ENCODE measurements at regions not wholly inside any gene's neighbourhood (a gene's known extent, or its start where the extent isn't known, plus 50 kb on each side); places are given as distances from the start of the nearest gene placed in this dataset.

DNA sequence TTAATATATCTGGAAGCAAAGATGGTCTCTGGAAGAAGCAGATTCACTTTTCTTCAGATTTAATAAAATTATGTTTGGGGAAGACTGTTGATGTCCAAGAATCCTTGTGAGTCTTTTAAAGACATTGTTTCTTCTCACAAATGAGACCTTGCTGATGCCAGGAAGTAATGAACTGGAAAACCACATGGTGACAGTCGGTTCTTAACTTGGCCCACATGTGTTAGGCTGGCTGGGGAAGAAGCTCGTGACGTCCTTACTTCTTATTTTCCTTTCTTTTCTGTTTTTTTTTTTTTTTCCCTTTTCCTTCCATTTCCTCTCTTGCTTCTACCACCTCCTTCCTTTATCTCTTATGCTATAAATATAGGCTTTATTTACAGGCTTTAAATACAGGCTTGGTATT, 950.2 kb downstream of the BCL11B start:
- no peaks in the 10 kb centered on the region for H3K9me3 ChIP-seq (ENCODE audit: control insufficient read depth, low read length)
- ATAC-seq = no peak
- no peaks in the 10 kb centered on the region for H3K27me3 ChIP-seq (ENCODE audit: control insufficient read depth, insufficient read depth)
- H3K4me1 ChIP-seq (ENCODE audit: control insufficient read depth, insufficient read depth, low read length) = no peaks in the 10 kb centered on the region
- no peak for DNase-seq
- no peak overlapping the region for H3K27ac ChIP-seq (ENCODE audit: low read length)
- intact Hi-C loops (cut with DNase I) = no loop called here
- no peak overlapping the region for H3K4me3 ChIP-seq (ENCODE audit: low read length)
- 63% methylated on average over 3 of the region's 3 CpGs for WGBS

DNA sequence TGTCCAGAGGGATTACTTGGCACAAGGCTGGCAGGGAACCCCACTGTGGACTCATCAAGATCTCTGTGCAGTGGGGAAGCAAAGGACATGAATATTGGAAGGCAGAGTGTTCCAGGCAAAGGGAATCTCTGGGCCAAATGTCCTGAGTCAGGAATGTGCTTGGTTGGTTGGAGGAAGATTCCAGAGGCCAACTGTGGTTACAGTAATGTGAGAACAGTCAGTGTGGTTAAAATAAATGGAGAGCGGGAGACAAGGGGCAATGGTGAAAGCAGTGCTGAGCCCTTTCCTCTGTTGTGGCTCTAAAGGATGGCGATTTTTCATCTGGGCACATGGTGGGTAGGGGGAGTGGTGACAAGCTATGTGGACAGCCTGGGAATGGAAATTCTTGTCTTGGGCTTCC, 948.2 kb downstream of the BCL11B start:
- Histone ChIP-seq H3K4me3 (ENCODE audit: low read length) (no peak overlapping the region), H3K27ac (ENCODE audit: low read length) (no peak overlapping the region), H3K9me3 (ENCODE audit: control insufficient read depth, low read length) (no peaks in the 10 kb centered on the region), H3K4me1 (ENCODE audit: control insufficient read depth, insufficient read depth, low read length) (no peaks in the 10 kb centered on the region), H3K27me3 (ENCODE audit: control insufficient read depth, insufficient read depth) (no peaks in the 10 kb centered on the region)
- DNase-seq (no peak), ATAC-seq (no peak)
- intact Hi-C loops (cut with DNase I) = no loop called here
- 83% methylated on average over 2 of the region's 2 CpGs for WGBS

DNA sequence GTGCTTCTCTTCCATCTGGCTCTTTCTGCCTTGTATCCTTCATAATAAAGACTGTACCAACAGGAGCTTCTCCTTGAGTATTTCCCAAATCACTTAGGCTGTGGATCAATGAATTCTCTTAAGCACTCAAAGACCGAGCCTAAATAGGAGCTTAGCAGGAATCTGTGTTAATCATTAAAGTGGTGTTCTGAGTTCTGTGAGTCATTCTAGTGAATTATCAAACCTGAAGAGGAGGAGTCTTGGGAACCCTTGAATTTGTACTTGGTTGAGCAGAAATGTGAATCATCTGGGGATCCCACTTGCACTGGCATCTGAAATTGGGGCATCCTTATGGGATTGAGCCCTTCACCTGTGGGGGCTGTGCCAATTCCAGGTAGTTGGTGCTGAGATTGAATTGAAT, 946.2 kb downstream of the BCL11B start:
- Histone ChIP-seq H3K4me3 (ENCODE audit: low read length) (no peak overlapping the region), H3K27me3 (ENCODE audit: control insufficient read depth, insufficient read depth) (no peaks in the 10 kb centered on the region), H3K4me1 (ENCODE audit: control insufficient read depth, insufficient read depth, low read length) (no peaks in the 10 kb centered on the region), H3K9me3 (ENCODE audit: control insufficient read depth, low read length) (no peaks in the 10 kb centered on the region), H3K27ac (ENCODE audit: low read length) (no peak overlapping the region)
- no peak for ATAC-seq
- DNase-seq = no peak
- intact Hi-C loops (cut with DNase I) = no loop called here
- 80% methylated on average over 1 of the region's 1 CpG for WGBS

DNA sequence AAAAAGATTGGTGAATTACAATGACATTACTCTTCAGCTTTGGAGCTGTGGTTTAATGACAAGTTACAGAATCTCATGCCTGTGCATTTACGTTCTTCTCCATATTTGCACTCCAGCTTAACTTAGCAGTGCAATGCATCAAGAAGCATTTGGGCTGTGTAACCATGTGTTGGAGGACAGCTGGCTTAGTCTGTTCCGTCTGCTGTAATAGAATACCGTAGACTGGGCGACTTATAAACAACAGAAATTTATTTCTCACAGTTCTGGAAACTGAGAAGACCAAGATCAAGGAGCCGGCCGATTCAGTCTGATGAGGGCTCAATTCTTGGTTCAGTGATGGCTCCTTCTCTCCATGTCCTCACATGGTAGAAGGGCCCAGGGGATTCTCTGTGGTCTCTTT, 943.5 kb downstream of the BCL11B start:
- Histone ChIP-seq H3K4me3 (ENCODE audit: low read length) (no peak overlapping the region), H3K9me3 (ENCODE audit: control insufficient read depth, low read length) (no peaks in the 10 kb centered on the region), H3K4me1 (ENCODE audit: control insufficient read depth, insufficient read depth, low read length) (no peaks in the 10 kb centered on the region), H3K27ac (ENCODE audit: low read length) (no peak overlapping the region), H3K27me3 (ENCODE audit: control insufficient read depth, insufficient read depth) (no peaks in the 10 kb centered on the region)
- intact Hi-C loops (cut with DNase I) = no loop called here
- DNase-seq = no peak
- ATAC-seq = no peak
- 89% methylated on average over 6 of the region's 6 CpGs for WGBS

DNA sequence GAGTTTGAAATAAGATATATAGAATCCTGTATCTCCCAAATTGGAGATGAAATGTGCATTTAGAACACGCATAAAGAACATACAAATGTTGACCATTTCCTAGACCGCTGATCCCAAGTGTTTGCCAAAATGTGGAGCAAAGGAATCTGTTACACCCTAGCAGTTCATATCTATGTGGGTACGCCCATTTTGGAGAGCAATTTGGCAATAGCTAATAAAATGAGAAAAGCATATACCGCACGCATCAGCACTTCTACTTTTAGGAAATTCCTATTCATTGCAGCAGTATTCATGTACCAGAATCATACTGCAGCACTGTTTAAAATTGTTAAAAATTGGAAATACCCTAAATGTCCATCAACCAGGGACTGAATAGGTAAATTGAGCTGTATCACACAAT, 937.8 kb downstream of the BCL11B start:
- ATAC-seq = no peak

DNA sequence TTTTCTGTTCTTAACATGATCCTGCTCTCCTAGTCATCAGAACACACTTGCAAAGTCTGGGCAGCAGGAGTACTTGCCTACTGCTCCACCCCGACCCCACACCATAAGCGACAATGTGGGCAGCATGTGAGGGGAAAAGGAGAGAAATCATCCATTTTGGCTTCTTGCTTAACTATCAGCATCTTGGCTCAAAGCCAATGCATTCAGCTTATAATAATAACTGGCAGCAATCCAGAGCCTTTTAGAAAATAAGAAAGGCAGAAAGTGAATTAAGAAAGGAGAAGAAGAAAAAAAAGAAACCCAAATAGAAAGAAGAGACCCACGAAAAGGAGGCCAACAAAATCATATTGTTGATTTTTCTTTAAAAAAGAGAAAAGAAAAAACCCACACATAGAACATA, 930.8 kb downstream of the BCL11B start:
- intact Hi-C loops (cut with DNase I) = no loop called here
- DNase-seq (no peak), ATAC-seq (no peak)
- H3K27ac ChIP-seq (ENCODE audit: low read length) = no peak overlapping the region
- no peaks in the 10 kb centered on the region for H3K27me3 ChIP-seq (ENCODE audit: control insufficient read depth, insufficient read depth)
- WGBS = 67% methylated on average over 3 of the region's 3 CpGs
- H3K4me1 ChIP-seq (ENCODE audit: control insufficient read depth, insufficient read depth, low read length) = no peaks in the 10 kb centered on the region
- H3K9me3 ChIP-seq (ENCODE audit: control insufficient read depth, low read length) = no peaks in the 10 kb centered on the region
- no peak overlapping the region for H3K4me3 ChIP-seq (ENCODE audit: low read length)

More for the DNA sequence above, 937.8 kb downstream of the BCL11B start:
- H3K27ac ChIP-seq (ENCODE audit: low read length) = no peak overlapping the region
- intact Hi-C loops (cut with DNase I) = no loop called here
- no peak overlapping the region for H3K4me3 ChIP-seq (ENCODE audit: low read length)
- H3K4me1 ChIP-seq (ENCODE audit: control insufficient read depth, insufficient read depth, low read length) = no peaks in the 10 kb centered on the region
- H3K9me3 ChIP-seq (ENCODE audit: control insufficient read depth, low read length) = no peaks in the 10 kb centered on the region
- DNase-seq = no peak
- WGBS = 80% methylated on average over 5 of the region's 5 CpGs
- no peaks in the 10 kb centered on the region for H3K27me3 ChIP-seq (ENCODE audit: control insufficient read depth, insufficient read depth)

DNA sequence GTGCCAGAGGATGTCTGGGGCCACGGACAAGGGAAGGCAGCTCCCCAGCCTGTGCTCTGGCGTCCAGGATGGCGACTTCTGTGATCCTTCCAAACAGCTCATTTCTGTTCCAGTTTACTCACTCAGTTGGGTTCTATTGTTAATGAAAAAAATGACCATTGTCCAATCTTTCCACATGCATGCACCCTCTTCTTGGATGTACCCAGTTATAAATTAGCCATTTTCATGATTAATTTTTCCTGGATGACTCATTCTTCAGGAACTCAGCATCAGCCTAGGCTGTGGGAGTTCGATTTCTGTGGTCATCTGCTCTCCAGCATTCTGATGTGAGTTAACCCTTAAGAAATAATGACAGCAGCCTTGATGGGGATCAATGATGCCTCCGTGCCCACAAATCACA, 926.8 kb downstream of the BCL11B start:
- intact Hi-C loops (cut with DNase I) = no loop called here
- 47% methylated on average over 5 of the region's 5 CpGs for WGBS
- H3K9me3 ChIP-seq (ENCODE audit: control insufficient read depth, low read length) = no peaks in the 10 kb centered on the region
- H3K4me1 ChIP-seq (ENCODE audit: control insufficient read depth, insufficient read depth, low read length) = no peaks in the 10 kb centered on the region
- DNase-seq (no peak), ATAC-seq (no peak)
- no peak overlapping the region for H3K4me3 ChIP-seq (ENCODE audit: low read length)
- H3K27ac ChIP-seq (ENCODE audit: low read length) = no peak overlapping the region
- H3K27me3 ChIP-seq (ENCODE audit: control insufficient read depth, insufficient read depth) = no peaks in the 10 kb centered on the region

DNA sequence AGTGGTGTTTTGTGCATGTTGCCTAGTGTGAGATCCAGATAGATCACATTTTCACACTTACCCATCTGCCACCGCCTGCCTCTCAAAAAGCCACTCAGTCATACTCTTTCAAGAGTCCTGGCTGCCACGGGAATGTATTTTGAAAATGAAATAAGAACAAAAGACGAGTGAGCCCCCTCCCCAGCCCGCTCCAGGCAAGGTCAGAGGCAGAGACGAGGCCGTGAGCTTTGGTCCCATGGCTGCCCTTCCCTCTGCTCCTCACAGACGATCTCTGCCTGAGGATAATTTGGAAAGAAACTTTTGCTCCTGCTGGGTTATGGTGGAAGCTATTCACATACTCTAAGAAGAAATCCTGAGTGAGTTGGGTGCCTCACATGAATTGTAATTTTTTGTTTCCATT, 924.3 kb downstream of the BCL11B start:
- WGBS = 58% methylated on average over 7 of the region's 7 CpGs
- DNase-seq = no peak
- intact Hi-C loops (cut with DNase I) = no loop called here
- no peaks in the 10 kb centered on the region for H3K9me3 ChIP-seq (ENCODE audit: control insufficient read depth, low read length)
- no peak for ATAC-seq
- H3K4me1 ChIP-seq (ENCODE audit: control insufficient read depth, insufficient read depth, low read length) = no peaks in the 10 kb centered on the region
- no peak overlapping the region for H3K4me3 ChIP-seq (ENCODE audit: low read length)
- no peak overlapping the region for H3K27ac ChIP-seq (ENCODE audit: low read length)
- no peaks in the 10 kb centered on the region for H3K27me3 ChIP-seq (ENCODE audit: control insufficient read depth, insufficient read depth)

DNA sequence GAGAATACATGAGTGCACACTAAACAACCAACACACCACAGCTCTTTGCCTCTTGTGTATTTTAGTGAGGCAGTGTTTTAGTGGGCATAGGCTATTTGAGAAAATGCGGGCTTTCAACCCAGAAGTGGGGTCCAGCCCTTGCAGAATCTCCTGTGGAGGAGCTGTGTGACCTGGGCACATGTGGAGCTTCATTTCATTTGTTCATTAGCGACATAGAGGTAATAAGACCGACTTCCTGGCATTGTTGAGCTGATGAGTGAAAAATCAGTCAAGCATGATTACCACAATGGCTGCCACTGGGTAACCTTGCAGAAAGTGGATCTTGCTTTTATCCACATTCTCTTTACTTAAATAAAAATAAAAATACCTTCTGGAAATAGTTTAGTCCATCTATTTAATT, 923.5 kb downstream of the BCL11B start:
- ATAC-seq (no peak), DNase-seq (no peak)
- Histone ChIP-seq H3K27me3 (ENCODE audit: control insufficient read depth, insufficient read depth) (no peaks in the 10 kb centered on the region), H3K4me1 (ENCODE audit: control insufficient read depth, insufficient read depth, low read length) (no peaks in the 10 kb centered on the region), H3K27ac (ENCODE audit: low read length) (no peak overlapping the region), H3K4me3 (ENCODE audit: low read length) (no peak overlapping the region), H3K9me3 (ENCODE audit: control insufficient read depth, low read length) (no peaks in the 10 kb centered on the region)
- 78% methylated on average over 3 of the region's 3 CpGs for WGBS
- intact Hi-C loops (cut with DNase I) = no loop called here

DNA sequence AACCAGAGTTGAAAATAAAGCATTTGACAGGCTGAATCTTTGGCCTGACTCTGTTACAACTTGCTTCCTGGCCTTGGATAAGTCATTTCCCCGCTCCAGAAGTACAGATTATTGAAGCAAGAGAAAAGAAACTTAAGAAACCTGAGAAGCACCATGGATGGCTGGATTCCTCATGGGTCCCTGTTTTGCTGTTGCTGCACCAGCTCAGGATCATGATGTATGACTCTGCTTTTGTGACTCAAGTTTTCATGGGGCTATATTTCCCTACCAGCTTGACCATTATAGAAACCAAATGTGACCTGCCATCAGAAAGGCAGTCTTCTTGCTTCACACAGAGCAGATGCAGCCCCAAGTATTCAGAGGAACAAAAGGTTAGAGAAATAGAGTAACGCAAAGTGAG, 921.8 kb downstream of the BCL11B start:
- intact Hi-C loops (cut with DNase I) = no loop called here
- Histone ChIP-seq H3K27me3 (ENCODE audit: control insufficient read depth, insufficient read depth) (no peaks in the 10 kb centered on the region), H3K4me1 (ENCODE audit: control insufficient read depth, insufficient read depth, low read length) (no peaks in the 10 kb centered on the region), H3K9me3 (ENCODE audit: control insufficient read depth, low read length) (no peaks in the 10 kb centered on the region), H3K27ac (ENCODE audit: low read length) (no peak overlapping the region), H3K4me3 (ENCODE audit: low read length) (no peak overlapping the region)
- no peak for DNase-seq
- 82% methylated on average over 2 of the region's 2 CpGs for WGBS
- ATAC-seq = no peak

DNA sequence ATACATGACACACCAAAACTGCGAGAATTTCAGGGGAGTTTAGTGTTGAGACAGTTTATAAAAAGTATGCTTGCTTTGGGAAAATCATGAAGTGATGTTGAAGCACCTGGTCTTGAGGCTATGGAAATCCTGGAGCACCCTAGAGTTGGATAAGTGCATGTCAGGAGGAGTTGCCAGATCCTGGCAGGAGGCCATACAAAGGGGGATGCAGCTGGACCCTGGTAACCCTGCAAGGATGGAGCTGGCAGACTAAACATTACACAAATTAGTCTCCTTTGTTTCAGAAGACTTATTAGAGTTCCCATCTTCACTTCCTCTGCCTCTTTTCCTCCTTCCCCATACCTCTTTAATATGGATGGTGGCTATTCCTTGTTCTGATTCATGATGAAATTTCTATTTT, 907.0 kb downstream of the BCL11B start:
- no peak overlapping the region for H3K4me3 ChIP-seq (ENCODE audit: low read length)
- no peaks in the 10 kb centered on the region for H3K9me3 ChIP-seq (ENCODE audit: control insufficient read depth, low read length)
- no peaks in the 10 kb centered on the region for H3K4me1 ChIP-seq (ENCODE audit: control insufficient read depth, insufficient read depth, low read length)
- no peaks in the 10 kb centered on the region for H3K27me3 ChIP-seq (ENCODE audit: control insufficient read depth, insufficient read depth)
- WGBS = 71% methylated on average over 1 of the region's 1 CpG
- ATAC-seq (no peak), DNase-seq (no peak)
- intact Hi-C loops (cut with DNase I) = no loop called here
- H3K27ac ChIP-seq (ENCODE audit: low read length) = no peak overlapping the region

DNA sequence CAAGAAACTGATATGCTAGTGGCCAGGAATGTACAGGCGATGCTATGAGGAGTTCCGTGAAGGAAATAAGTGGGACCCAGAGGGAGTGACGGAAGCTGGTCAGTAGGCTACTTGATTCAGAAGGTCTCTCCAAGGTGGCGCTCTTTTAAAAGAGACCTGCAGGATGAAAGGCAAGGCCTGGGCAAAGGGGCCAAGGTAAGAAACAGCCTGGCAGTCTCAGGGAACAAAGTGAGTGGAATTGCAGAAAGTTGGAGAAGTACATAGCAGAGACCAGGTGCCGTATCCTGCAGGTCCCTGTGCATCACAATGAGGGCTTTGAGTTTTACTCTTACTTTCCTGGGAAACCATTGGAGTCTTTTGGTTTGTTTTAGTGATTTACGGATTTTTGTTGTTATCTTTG, 905.6 kb downstream of the BCL11B start:
- H3K4me3 ChIP-seq (ENCODE audit: low read length) = no peak overlapping the region
- no peaks in the 10 kb centered on the region for H3K27me3 ChIP-seq (ENCODE audit: control insufficient read depth, insufficient read depth)
- ATAC-seq (no peak), DNase-seq (no peak)
- H3K9me3 ChIP-seq (ENCODE audit: control insufficient read depth, low read length) = no peaks in the 10 kb centered on the region
- H3K27ac ChIP-seq (ENCODE audit: low read length) = no peak overlapping the region
- H3K4me1 ChIP-seq (ENCODE audit: control insufficient read depth, insufficient read depth, low read length) = no peaks in the 10 kb centered on the region
- WGBS = 79% methylated on average over 6 of the region's 6 CpGs
- intact Hi-C loops (cut with DNase I) = no loop called here
